T-helper 2 cell treated with Interferon-gamma antibody and Interleukin-4, amounts not matched to agents 100 ng/mL and 5 ng/mL, for 36 hours (primary cell): ENCODE measurements at regions not wholly inside any gene's neighbourhood (a gene's known extent, or its start where the extent isn't known, plus 50 kb on each side); places are given as distances from the start of the nearest gene placed in this dataset.

Experiments
- intact Hi-C: fragments of 100-400 bp; cut with micrococcal nuclease; formaldehyde crosslinking; loops from one replicate; pipeline ENCODE4 v1.15.1; 2023

GRCh38 chr10:15462253-15462897, 91.3 kb upstream of the FAM171A1 start:
- intact Hi-C loops: no loop called here

DNA sequence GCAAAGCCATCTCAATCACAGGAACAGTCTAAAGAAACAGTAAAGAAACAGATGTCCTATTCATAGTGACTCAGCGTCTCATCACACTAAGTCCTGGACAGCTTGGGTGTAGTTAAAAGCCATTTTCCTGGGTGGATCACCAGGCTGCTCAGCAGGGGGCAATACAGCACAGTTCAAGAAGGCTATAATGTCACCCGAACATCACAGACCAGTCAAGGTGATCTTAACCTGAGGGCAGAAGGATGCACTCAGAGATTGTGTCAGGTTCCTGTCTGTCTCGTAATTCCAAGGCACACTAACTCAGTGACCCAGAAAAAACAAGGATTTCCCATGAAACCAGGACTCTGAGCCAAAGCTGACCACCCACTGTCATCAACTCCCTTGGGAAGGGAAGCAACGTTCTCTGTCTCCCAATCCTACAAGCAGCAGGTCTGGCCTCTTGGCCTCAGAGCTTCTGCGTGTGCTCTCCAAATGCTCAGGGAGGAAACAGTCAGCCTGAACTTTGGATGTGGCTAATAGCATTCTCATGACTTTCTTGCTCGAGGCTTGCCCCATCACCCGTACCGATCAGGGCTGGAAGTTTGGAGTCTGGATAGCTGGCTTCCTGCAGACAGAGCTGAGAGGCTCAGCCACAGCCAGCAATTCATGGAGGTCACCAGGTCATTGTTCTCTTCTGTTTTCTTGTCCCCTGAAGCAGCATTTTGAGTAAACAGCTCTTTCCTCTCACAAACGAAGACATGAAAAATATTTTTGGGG, 90.4 kb upstream of the FAM171A1 start:
- intact Hi-C loops: no loop called here

GRCh38 chr10:15460661-15461060, 89.6 kb upstream of the FAM171A1 start:
- intact Hi-C loops: no loop called here

GRCh38 chr10:15459218-15459617, 88.1 kb upstream of the FAM171A1 start:
- intact Hi-C loops: no loop called here

DNA sequence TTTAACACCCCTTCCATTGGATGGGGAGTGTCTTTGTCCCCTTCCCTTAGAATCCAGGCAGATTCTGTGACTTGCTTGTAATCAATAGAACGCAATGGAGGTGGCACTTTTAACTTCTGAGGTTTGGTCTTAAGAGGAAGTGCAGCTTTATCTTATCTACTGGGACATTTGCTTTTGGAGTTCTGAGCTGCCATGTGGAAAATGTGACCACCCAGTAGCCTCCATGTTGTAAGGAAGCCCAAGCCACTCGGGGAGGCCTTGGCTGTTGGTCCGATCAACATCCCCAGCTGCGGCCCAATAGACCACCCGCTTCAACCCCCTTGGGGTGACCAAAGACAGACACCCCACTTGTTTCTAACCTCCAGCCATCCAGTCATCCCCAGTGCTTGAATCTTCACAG, 86.3 kb upstream of the FAM171A1 start:
- intact Hi-C loops: no loop called here

DNA sequence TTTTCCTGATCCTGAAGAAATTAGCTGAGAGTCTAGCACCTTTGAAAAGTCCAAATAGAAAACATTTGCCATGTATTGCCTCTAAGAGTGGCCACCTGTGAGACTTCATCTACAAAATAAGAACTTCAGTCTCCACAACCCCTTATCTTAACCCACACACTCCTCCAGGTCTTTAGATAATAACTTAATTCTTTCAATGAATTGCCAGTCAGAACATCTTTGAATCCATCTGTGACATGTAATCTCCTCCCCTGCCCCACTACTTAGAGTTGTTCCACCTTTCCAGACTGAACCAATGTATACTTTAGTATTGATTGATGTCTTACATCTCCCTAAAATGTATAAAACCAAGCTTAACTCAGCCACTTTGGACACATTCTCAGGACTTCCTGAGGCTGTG, 84.4 kb upstream of the FAM171A1 start:
- intact Hi-C loops: no loop called here

- intact Hi-C loops: no loop called here
Observed at GRCh38 chr10:15453926-15454325, 82.8 kb upstream of the FAM171A1 start.

GRCh38 chr10:15453457-15453856, 82.4 kb upstream of the FAM171A1 start:
- intact Hi-C loops: no loop called here

DNA sequence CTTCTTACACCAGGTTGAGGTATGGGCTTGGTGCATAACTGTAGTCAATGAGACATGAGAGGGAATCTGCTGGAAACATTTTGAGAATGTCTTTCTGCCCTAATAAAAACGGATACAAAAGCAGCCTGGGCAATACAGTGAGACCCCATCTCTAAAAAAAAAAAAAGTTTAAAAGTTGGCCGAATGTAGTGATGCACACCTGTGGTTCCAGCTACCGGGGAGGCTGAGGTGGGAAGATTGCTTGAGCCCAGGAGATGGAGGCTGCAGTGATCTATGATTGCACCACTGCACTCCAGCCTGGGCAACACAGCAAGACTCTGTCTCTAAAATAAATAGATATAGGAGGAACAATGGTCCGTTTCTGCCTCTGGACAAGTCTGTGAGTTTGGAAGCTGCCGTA, 81.5 kb upstream of the FAM171A1 start:
- intact Hi-C loops: no loop called here

DNA sequence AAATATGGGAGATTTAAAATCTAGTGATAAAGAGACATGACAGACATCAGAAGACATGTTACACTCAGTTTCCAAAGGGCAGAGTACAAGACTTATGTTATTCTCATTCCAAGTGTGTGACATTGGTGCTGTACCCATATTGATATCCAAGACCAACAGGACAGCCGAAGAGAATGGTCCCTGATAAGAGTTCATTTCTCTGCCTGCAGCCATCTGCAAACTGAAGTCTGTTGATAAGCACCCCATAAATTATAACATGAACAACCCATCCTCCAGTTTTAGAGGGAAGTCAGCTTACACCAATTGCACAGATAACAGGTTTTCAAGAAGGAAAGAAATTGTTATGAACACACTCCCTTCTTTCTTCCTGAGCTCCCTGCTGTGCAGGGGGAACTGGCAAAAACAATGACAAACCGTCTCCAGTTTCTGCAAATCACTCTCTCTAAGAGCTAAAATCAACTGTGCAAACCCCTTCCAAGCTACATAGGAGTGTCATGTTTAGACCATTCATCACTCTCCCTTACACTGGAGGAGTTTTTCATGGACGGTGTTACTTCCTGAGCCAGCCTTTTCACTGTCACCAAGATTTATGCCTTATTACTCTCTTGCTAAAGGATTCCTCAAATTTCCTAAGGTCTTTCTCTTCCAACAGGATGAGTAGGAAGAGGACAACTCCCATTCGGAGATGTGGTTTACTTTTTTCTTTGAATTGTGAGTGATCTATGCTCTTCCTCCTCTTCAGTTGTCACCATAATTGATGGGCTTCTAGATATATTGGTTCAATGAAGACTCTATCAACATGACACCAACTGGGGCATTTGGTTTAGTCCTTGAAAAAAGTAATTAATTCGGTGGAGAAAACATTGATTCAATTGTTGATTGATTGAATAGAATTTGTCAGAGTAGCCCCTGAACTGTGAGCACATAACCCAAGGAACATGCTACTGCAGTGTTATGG, 80.3 kb upstream of the FAM171A1 start:
- intact Hi-C loops: no loop called here

GRCh38 chr10:15448598-15448997, 77.5 kb upstream of the FAM171A1 start:
- intact Hi-C loops: no loop called here

DNA sequence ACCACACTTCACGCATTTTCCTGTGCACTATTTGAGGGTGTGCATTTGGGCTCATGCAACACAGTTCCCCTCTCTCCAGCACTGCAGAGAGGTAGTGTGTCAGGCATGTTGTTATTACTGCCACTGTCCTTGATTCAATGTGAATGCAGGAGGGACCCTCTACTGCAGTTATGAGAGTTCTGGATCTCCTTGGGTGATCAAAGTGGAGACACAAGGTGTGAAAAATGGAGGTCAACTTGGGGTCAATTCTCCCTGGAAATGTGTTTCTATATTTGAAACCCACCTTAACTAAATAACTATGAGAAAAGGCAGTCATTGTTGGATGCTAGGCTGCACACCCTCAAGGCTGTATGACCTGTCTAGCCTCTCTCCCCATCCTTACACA, 73.9 kb upstream of the FAM171A1 start:
- intact Hi-C loops: no loop called here

DNA sequence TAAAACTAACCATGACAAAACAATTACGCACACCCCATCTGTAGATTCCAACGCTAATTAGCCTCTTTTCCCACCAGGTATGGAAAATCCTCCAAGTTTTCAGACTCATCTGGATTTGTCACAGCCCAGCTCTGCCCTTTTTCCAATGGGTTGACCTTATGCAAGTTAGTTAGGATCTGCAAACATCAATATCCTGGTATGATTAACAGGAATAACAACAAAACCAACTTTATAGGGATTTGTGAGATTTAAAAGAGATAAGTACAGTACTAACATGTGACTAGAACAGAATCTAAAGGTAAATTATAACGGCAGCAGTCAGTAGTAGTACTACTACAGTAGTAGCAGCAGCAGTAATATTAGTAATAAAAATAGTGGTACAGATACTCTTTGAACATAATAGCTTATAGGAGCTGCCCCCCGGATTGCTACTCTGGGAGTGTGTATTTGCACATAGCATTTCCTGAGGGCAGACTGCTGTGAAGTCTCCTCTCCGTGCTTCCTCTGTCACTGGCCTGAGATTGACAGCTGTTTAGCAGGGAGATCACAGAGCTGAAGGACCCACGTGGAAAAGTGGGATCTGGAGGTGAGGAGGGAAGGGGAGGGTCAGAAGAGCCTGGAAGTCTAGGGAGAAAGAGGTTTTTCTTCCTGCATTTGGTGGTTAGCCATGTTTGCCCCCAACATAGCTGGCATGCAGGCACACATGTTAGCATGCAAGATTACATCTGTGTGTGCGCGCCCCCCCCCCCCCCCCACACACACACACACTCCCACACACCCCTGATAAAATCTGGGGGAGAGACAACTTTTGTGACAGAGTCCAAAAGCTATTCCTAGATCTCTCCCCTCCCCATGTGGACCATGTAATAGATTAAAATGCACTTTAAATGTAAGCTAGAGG, 73.3 kb upstream of the FAM171A1 start:
- intact Hi-C loops: no loop called here

DNA sequence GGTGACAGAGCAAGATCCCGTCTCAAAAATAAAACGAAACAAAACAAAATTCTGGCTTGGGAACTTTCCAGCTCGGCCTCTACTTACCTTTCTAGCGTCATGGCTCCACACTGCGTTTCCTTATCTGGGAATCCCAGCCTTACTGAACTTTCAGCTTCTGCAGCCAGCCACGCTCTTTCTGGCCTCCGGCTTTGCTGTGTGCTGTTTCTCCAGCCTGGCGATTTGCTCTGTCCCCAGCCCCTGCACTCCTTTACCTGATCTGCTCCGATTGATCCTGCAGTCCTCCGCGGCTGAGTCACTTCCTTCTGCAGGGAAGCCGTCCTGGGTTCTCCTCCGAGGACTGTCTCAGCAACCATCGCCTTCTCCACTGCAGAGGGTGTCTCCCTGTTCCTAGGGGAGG, 71.0 kb upstream of the FAM171A1 start:
- intact Hi-C loops: no loop called here

DNA sequence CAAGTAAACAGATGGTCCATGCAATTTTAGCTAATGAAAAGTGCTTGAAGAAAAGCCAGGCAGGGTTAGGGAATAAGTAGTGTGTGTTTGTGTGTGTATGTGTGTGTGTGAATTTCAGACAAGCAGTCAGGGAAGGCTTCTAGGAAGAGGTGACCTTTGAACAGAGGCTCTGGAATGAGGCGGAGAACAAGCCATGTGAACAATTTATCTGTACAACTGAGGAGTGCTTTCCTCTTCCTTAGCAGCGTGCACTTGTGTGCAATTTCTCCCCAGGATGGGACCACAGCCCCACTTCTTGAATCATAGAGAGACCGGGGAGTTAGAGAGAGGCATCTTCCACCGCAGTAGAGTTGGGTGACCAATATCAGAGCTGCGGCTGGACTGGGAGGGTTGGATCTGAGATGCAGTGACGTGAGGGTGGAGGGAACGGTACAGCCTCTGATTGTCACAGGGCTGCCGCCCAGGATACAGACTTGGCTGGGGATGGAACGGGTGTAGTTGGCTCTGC, 69.2 kb upstream of the FAM171A1 start:
- intact Hi-C loops: no loop called here

DNA sequence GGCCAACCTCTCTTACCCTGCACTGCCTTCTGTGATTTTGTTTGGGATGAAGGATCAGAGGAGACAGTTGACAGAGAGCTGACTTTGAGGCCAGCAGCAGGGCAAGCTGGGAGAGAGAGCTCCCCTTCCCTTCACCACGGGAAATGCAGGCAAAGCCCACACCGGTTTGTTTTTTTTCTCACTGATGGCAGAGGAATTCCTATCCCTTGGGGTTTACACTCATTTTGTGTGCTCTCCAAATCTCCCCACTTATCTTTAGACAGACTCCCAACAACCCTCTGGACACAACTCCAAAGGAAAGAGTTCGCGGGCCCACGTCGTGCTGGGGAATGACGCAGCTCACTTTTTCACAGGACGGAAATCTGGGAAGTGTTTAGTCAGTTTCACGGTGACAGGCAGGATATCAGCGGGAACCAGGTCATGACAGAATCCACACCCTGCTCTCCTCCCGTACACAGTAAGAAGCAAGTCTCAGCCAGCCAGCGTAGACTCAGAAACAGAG, 68.3 kb upstream of the FAM171A1 start:
- intact Hi-C loops: loop anchor here (10.0 kb wide), 1 partner anchor 145 kb away; no protein-coding TSS in a partner anchor

- intact Hi-C loops: loop anchor here (10.0 kb wide), 1 partner anchor 148 kb away; no protein-coding TSS in a partner anchor
Observed at GRCh38 chr10:15436696-15437095, 65.6 kb upstream of the FAM171A1 start.

- intact Hi-C loops: loop anchor here (5.0 to 10.0 kb wide), 2 partner anchors 151 to 308 kb away; no protein-coding TSS in a partner anchor
Observed at GRCh38 chr10:15433850-15434537, 62.9 kb upstream of the FAM171A1 start.

- intact Hi-C loops: loop anchor here (5.0 to 10.0 kb wide), 2 partner anchors 153 to 310 kb away; no protein-coding TSS in a partner anchor
Observed at GRCh38 chr10:15432266-15432665, 61.2 kb upstream of the FAM171A1 start.
